ENCODE measurements at regions not wholly inside any gene's neighbourhood (a gene's known extent, or its start where the extent isn't known, plus 50 kb on each side); places are given as distances from the start of the nearest gene placed in this dataset.

DNA sequence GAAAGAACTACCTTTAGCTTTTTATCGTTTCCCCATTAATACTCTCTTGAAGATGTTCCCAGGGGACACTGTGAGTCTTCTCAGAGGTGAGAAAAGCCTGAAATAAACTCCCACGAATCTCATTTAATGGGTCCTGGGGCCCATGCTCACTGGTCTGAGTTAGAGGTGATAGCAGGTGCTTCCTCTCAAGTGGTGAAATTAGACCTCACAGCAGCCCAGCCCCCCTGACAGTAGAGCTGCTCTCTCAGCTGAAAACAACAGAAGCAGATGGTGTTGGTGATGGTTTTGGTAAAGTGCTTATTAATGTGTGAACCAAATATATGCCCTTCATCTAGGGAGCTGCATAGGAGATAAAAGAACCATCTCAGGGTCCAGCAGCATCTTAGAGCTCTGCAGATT is 76.8 kb upstream of the VPREB1 start:
- TF ChIP-seq YY1 (IDR thresholded peaks at IDR 0.05; ENCODE audit: low read depth, low read length) (no peak), RXRA (IDR thresholded peaks at IDR 0.05; ENCODE audit: insufficient read depth, low read depth, low read length) (no peak), SIX5 (IDR thresholded peaks at IDR 0.05; ENCODE audit: low read depth, low read length) (no peak)
- TF ChIP-seq, protein P1, sequence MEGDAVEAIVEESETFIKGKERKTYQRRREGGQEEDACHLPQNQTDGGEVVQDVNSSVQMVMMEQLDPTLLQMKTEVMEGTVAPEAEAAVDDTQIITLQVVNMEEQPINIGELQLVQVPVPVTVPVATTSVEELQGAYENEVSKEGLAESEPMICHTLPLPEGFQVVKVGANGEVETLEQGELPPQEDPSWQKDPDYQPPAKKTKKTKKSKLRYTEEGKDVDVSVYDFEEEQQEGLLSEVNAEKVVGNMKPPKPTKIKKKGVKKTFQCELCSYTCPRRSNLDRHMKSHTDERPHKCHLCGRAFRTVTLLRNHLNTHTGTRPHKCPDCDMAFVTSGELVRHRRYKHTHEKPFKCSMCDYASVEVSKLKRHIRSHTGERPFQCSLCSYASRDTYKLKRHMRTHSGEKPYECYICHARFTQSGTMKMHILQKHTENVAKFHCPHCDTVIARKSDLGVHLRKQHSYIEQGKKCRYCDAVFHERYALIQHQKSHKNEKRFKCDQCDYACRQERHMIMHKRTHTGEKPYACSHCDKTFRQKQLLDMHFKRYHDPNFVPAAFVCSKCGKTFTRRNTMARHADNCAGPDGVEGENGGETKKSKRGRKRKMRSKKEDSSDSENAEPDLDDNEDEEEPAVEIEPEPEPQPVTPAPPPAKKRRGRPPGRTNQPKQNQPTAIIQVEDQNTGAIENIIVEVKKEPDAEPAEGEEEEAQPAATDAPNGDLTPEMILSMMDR (IDR thresholded peaks at IDR 0.05; ENCODE audit: control extremely low read depth in 1 of 3, insufficient read depth in 1 of 3, low read depth in 1 of 3, low read length in 3 of 3), result no peak
